ENCODE measurements at regions not wholly inside any gene's neighbourhood (a gene's known extent, or its start where the extent isn't known, plus 50 kb on each side); places are given as distances from the start of the nearest gene placed in this dataset.

- no peak for DNase-seq
These were observed 293.5 kb upstream of the RTL1 start for GRCh38 chr14:101196795-101197590.

- no peak for DNase-seq
These were observed 294.3 kb upstream of the RTL1 start for GRCh38 chr14:101197595-101198397.

GRCh38 chr14:101198398-101199027, 295.0 kb upstream of the RTL1 start:
- DNase-seq = no peak

- no peak for DNase-seq
These were observed 295.7 kb upstream of the RTL1 start for GRCh38 chr14:101199028-101199770.

GRCh38 chr14:101200008-101200649, 296.6 kb upstream of the RTL1 start:
- no peak for DNase-seq

GRCh38 chr14:101200650-101201516, 297.4 kb upstream of the RTL1 start:
- no peak for DNase-seq

GRCh38 chr14:101201535-101202151, 298.1 kb upstream of the RTL1 start:
- no peak for DNase-seq

GRCh38 chr14:101202627-101203404, 299.3 kb upstream of the RTL1 start:
- DNase-seq = no peak

- no peak for DNase-seq
These were observed 303.0 kb upstream of the RTL1 start for GRCh38 chr14:101206556-101206955.

- no peak for DNase-seq
These were observed 303.5 kb upstream of the RTL1 start for GRCh38 chr14:101207041-101207440.

GRCh38 chr14:101207897-101208296, 304.4 kb upstream of the RTL1 start:
- no peak for DNase-seq

- no peak for DNase-seq
These were observed 306.1 kb upstream of the RTL1 start for GRCh38 chr14:101209594-101209993.

GRCh38 chr14:101215266-101215665, 311.7 kb upstream of the RTL1 start:
- DNase-seq = no peak

- no peak for DNase-seq
These were observed 312.4 kb upstream of the RTL1 start for GRCh38 chr14:101215927-101216326.

GRCh38 chr14:101216366-101217079, 313.0 kb upstream of the RTL1 start:
- no peak for DNase-seq

GRCh38 chr14:101217080-101217463, 313.6 kb upstream of the RTL1 start:
- no peak for DNase-seq

- no peak for DNase-seq
These were observed 314.3 kb upstream of the RTL1 start for GRCh38 chr14:101217616-101218371.

- no peak for DNase-seq
These were observed 316.6 kb upstream of the RTL1 start for GRCh38 chr14:101219896-101220703.

Measured in COR-L47 (cell line).